ENCODE measurements at regions not wholly inside any gene's neighbourhood (a gene's known extent, or its start where the extent isn't known, plus 50 kb on each side); places are given as distances from the start of the nearest gene placed in this dataset.
A peak's percentile ranks its signal among the peaks of the same experiment; 100 is the strongest.

GRCh38 chr5:174581479-174581878 is 142.9 kb upstream of the MSX2 start:
- DNase-seq (ENCODE audit: low read depth, low spot score) (no peak), FAIRE-seq (no peak), ATAC-seq (no peak)
- intact Hi-C loops (cut with micrococcal nuclease; ENCODE audit: unreplicated experiment): no loop called here
- ChIA-PET CTCF (no interaction called here), POLR2A (no interaction called here), RAD21 (ENCODE audit: unreplicated experiment) (no interaction called here), SMC1A (ENCODE audit: uncharacterized antibody, unreplicated experiment) (no interaction called here)
- Histone ChIP-seq H3K36me3 (ENCODE audit: control insufficient read depth in 2 of 2, insufficient read depth in 2 of 2, low read length in 1 of 2) (no peaks in the 10 kb centered on the region), H3K79me2 (ENCODE audit: control insufficient read depth, insufficient read depth, low read length) (no peaks in the 10 kb centered on the region), H3K9me3 (replicated peaks; ENCODE audit: control insufficient read depth, insufficient read depth, low read length) (no peaks in the 10 kb centered on the region; the same call in 2 of the 3 replicates), H3K4me1 (ENCODE audit: control insufficient read depth, insufficient read depth, low read length) (no peaks in the 10 kb centered on the region), H3K9ac (ENCODE audit: control insufficient read depth, insufficient read depth, low read length) (no peak overlapping the region), H3K27me3 (replicated peaks in 1 of 2; ENCODE audit: control insufficient read depth in 2 of 2, insufficient read depth in 2 of 2, low read length in 1 of 2) (no peaks in the 10 kb centered on the region), H4K20me1 (ENCODE audit: control insufficient read depth, insufficient read depth) (no peaks in the 10 kb centered on the region), H3K27ac (ENCODE audit: control insufficient read depth, insufficient read depth) (no peak overlapping the region), H3K4me3 (no peak overlapping the region), H2AFZ (ENCODE audit: control insufficient read depth, low read depth, low read length) (no peak overlapping the region), H3K4me2 (ENCODE audit: control insufficient read depth, insufficient read depth) (no peak overlapping the region)
- no TSS peak for BruUV-seq (replicated peaks)
- in situ Hi-C loops (cut with MboI): no loop called here
- TF ChIP-seq HDAC2 (IDR thresholded peaks at IDR 0.05) (no peak), MYC (IDR thresholded peaks at IDR 0.05; ENCODE audit: insufficient read depth, insufficient read length, insufficient replicate concordance, low read length, severe bottlenecking) (no peak), ZZZ3 (IDR thresholded peaks at IDR 0.05; ENCODE audit: control insufficient read depth, insufficient read length, low read depth) (no peak), CTCF (IDR thresholded peaks at IDR 0.05 in 2 of 3, conservative IDR thresholded peaks at IDR 0.05 in 1 of 3; ENCODE audit: control insufficient read depth in 2 of 3, extremely low read depth in 1 of 3, insufficient read depth in 1 of 3, low read depth in 3 of 3, low read length in 3 of 3) (peak in 2 of 3 experiments; percentile 15 to 21; a peak in 2 of 6 replicates), ZNF274 (IDR thresholded peaks at IDR 0.05; ENCODE audit: insufficient read depth, insufficient read length) (no peak)
- 14% methylated on average over 5 of the region's 5 CpGs for WGBS (ENCODE audit: insufficient coverage, insufficient replicate concordance, low lambda C conversion rate, missing lambda C conversion rate)

- CTCF ChIA-PET: no interaction called here
- DNase-seq (ENCODE audit: low read depth, low spot score) (no peak), ATAC-seq (no peak), FAIRE-seq (no peak)
- Histone ChIP-seq H3K36me3 (ENCODE audit: control insufficient read depth in 2 of 2, insufficient read depth in 2 of 2, low read length in 1 of 2) (no peaks in the 10 kb centered on the region), H3K9ac (ENCODE audit: control insufficient read depth, insufficient read depth, low read length) (no peak overlapping the region), H3K4me2 (ENCODE audit: control insufficient read depth, insufficient read depth) (no peak overlapping the region), H3K4me1 (ENCODE audit: control insufficient read depth, insufficient read depth, low read length) (no peaks in the 10 kb centered on the region), H3K4me3 (no peak overlapping the region), H3K9me3 (replicated peaks; ENCODE audit: control insufficient read depth, insufficient read depth, low read length) (no peaks in the 10 kb centered on the region; the same call in 2 of the 3 replicates), H2AFZ (ENCODE audit: control insufficient read depth, low read depth, low read length) (no peak overlapping the region), H3K27me3 (replicated peaks in 1 of 2; ENCODE audit: control insufficient read depth in 2 of 2, insufficient read depth in 2 of 2, low read length in 1 of 2) (no peaks in the 10 kb centered on the region), H3K27ac (ENCODE audit: control insufficient read depth, insufficient read depth) (no peak overlapping the region), H3K79me2 (ENCODE audit: control insufficient read depth, insufficient read depth, low read length) (no peaks in the 10 kb centered on the region), H4K20me1 (ENCODE audit: control insufficient read depth, insufficient read depth) (no peaks in the 10 kb centered on the region)
- SMC1A ChIA-PET (ENCODE audit: uncharacterized antibody, unreplicated experiment): no interaction called here
- RAD21 ChIA-PET (ENCODE audit: unreplicated experiment): no interaction called here
- intact Hi-C loops (cut with micrococcal nuclease; ENCODE audit: unreplicated experiment) (no loop called here), in situ Hi-C loops (cut with MboI) (no loop called here)
- BruUV-seq (replicated peaks): no TSS peak
- POLR2A ChIA-PET: no interaction called here
- 14% methylated on average over 4 of the region's 4 CpGs for WGBS (ENCODE audit: insufficient coverage, insufficient replicate concordance, low lambda C conversion rate, missing lambda C conversion rate)
- TF ChIP-seq NR2C2 (IDR thresholded peaks at IDR 0.05; ENCODE audit: borderline replicate concordance, control insufficient read depth, insufficient read length, low read depth): no peak
- no peak for TF ChIP-seq MEF2A (IDR thresholded peaks at IDR 0.05; ENCODE audit: insufficient read depth, low read depth, low read length)
- no peak for TF ChIP-seq EP300 (IDR thresholded peaks at IDR 0.05; ENCODE audit: borderline replicate concordance in 1 of 2, control insufficient read depth in 1 of 2, low read depth in 2 of 2, low read length in 2 of 2)
- no peak for TF ChIP-seq POU2F2 (IDR thresholded peaks at IDR 0.05; ENCODE audit: borderline replicate concordance, low read depth, low read length)
- no peak for TF ChIP-seq PRDM15 (CRISPR knock-in tag; IDR thresholded peaks at IDR 0.05)
Observed at GRCh38 chr5:174581894-174582293, 142.5 kb upstream of the MSX2 start.

Data from GM12878 (cell line).